Prostate gland (tissue), 2 donors: ENCODE measurements at regions not wholly inside any gene's neighbourhood (a gene's known extent, or its start where the extent isn't known, plus 50 kb on each side); places are given as distances from the start of the nearest gene placed in this dataset.

ENCODE experiments used
- DNase-seq: peaks from one replicate; pipeline ENCODE4 v3.0.0-alpha.2; 2019; ENCODE audit warnings: low spot score
- H3K27ac ChIP-seq, 2 donors: fragments of 200-600 bp; sonication (generic); 2 replicates each; pipeline ENCODE4 v1.5.1; 2017 to 2019
- H3K27me3 ChIP-seq: fragments of 200-600 bp; sonication (generic); replicated peaks from 2 replicates; pipeline ENCODE4 v1.5.1; 2019; ENCODE audit not compliant: insufficient read depth
- H3K36me3 ChIP-seq, 2 donors: fragments of 200-600 bp; sonication (generic); 1 replicate in 1 of 2; 2 replicates in 1 of 2; pipeline versions ENCODE4 v1.5.1 to v1.8.1; 2017 to 2019
- H3K4me1 ChIP-seq: fragments of 200-600 bp; sonication (generic); replicated peaks from 2 replicates; pipeline ENCODE4 v1.5.1; 2019
- H3K4me3 ChIP-seq, 2 donors: fragments of 200-600 bp; sonication (generic); 2 replicates each; pipeline ENCODE4 v1.5.1; 2017 to 2019
- H3K9me3 ChIP-seq: fragments of 200-600 bp; sonication (generic); 2 replicates; pipeline ENCODE4 v1.5.1; 2017
- CTCF ChIP-seq, 4 experiments: fragments of 200-600 bp in 2 of 4; fragments of 450-650 bp in 2 of 4; sonication (generic) in 2 of 4; IDR thresholded peaks; 1 replicate in 3 of 4; 2 replicates in 1 of 4; pipeline ENCODE4 v1.5.1; 2016 to 2019; ENCODE audit warnings: antibody characterized with exemption in 4 of 4, mild to moderate bottlenecking in 2 of 4, moderate library complexity in 2 of 4
- POLR2A ChIP-seq: fragments of 450-650 bp; IDR thresholded peaks from one replicate; pipeline ENCODE4 v1.6.1; 2016; ENCODE audit warnings: antibody characterized with exemption, mild to moderate bottlenecking
- POLR2AphosphoS5 ChIP-seq: sonication (generic); formaldehyde crosslinking; IDR thresholded peaks from one replicate; pipeline ENCODE4 v1.6.1; 2017; ENCODE audit warnings: antibody characterized with exemption
- WGBS: methylation state at CpG from one replicate; pipeline ENCODE4 v1.1.5; 2018; 5-methylcytosine and 5-hydroxymethylcytosine counted together
- intact Hi-C: fragments of 100-400 bp; cut with DNase I; formaldehyde crosslinking; loops from one replicate; pipeline ENCODE4 v1.14.2; 2022

GRCh38 chr14:22411398-22412055 lies 177.5 kb downstream of the DAD1 start:
- no peak for DNase-seq
- Histone ChIP-seq H3K9me3 (no peaks in the 10 kb centered on the region), H3K27ac (no peak overlapping the region), H3K4me3 (no peak overlapping the region), H3K4me1 (no peaks in the 10 kb centered on the region), H3K36me3 (no peaks in the 10 kb centered on the region), H3K27me3 (no peaks in the 10 kb centered on the region)
- intact Hi-C loops: no loop called here
- WGBS: 94% methylated on average over 5 of the region's 5 CpGs
- TF ChIP-seq POLR2AphosphoS5 (no peak), CTCF (IDR thresholded peaks at IDR 0.05) (no peak), POLR2A (no peak)

GRCh38 chr14:22410497-22410896 lies 178.5 kb downstream of the DAD1 start:
- H3K9me3 ChIP-seq: no peaks in the 10 kb centered on the region
- H3K36me3 ChIP-seq: no peaks in the 10 kb centered on the region
- no peak for TF ChIP-seq POLR2A
- TF ChIP-seq CTCF (IDR thresholded peaks at IDR 0.05): no peak
- no peak for TF ChIP-seq POLR2AphosphoS5
- H3K4me1 ChIP-seq: no peaks in the 10 kb centered on the region
- no peak overlapping the region for H3K27ac ChIP-seq
- H3K27me3 ChIP-seq: no peaks in the 10 kb centered on the region
- intact Hi-C loops: no loop called here
- H3K4me3 ChIP-seq: no peak overlapping the region
- no peak for DNase-seq

GRCh38 chr14:22409006-22409405 lies 180.0 kb downstream of the DAD1 start:
- intact Hi-C loops: no loop called here
- Histone ChIP-seq H3K36me3 (no peaks in the 10 kb centered on the region), H3K9me3 (no peaks in the 10 kb centered on the region), H3K27me3 (no peaks in the 10 kb centered on the region), H3K27ac (no peak overlapping the region), H3K4me1 (no peaks in the 10 kb centered on the region), H3K4me3 (no peak overlapping the region)
- TF ChIP-seq CTCF (IDR thresholded peaks at IDR 0.05): no peak
- TF ChIP-seq POLR2AphosphoS5: no peak
- TF ChIP-seq POLR2A: no peak
- no peak for DNase-seq
- 85% methylated on average over 3 of the region's 3 CpGs for WGBS

- Histone ChIP-seq H3K27me3 (no peaks in the 10 kb centered on the region), H3K36me3 (no peaks in the 10 kb centered on the region), H3K4me1 (no peaks in the 10 kb centered on the region), H3K27ac (no peak overlapping the region), H3K4me3 (no peak overlapping the region), H3K9me3 (no peaks in the 10 kb centered on the region)
- intact Hi-C loops: no loop called here
- TF ChIP-seq POLR2A: no peak
- no peak for TF ChIP-seq CTCF (IDR thresholded peaks at IDR 0.05)
- TF ChIP-seq POLR2AphosphoS5: no peak
- no peak for DNase-seq
- 100% methylated on average over 2 of the region's 2 CpGs for WGBS
Measured at GRCh38 chr14:22408547-22408946, 180.5 kb downstream of the DAD1 start.

GRCh38 chr14:22407033-22407432 lies 182.0 kb downstream of the DAD1 start:
- no peak for DNase-seq
- H3K27me3 ChIP-seq: no peaks in the 10 kb centered on the region
- no peak overlapping the region for H3K4me3 ChIP-seq
- H3K4me1 ChIP-seq: no peaks in the 10 kb centered on the region
- H3K9me3 ChIP-seq: no peaks in the 10 kb centered on the region
- TF ChIP-seq POLR2A (no peak), CTCF (IDR thresholded peaks at IDR 0.05) (no peak), POLR2AphosphoS5 (no peak)
- no peak overlapping the region for H3K27ac ChIP-seq
- WGBS: 92% methylated on average over 6 of the region's 6 CpGs
- intact Hi-C loops: no loop called here
- H3K36me3 ChIP-seq: no peaks in the 10 kb centered on the region
